Endodermal cell (in vitro differentiated cells): ENCODE measurements at regions not wholly inside any gene's neighbourhood (a gene's known extent, or its start where the extent isn't known, plus 50 kb on each side); places are given as distances from the start of the nearest gene placed in this dataset.
"Not testable (repeated sequence)": the region's sequence is repeated elsewhere in the genome, so short reads cannot be mapped to it uniquely, and the experiment has no call there.

Source experiments
- DNase-seq: peaks from one replicate; pipeline ENCODE4 v3.0.0-alpha.2; 2017
- H3K27ac ChIP-seq: 2 replicates; pipeline ENCODE4 v1.5.1; 2013; ENCODE audit warnings: mild to moderate bottlenecking, low read depth, low read length, moderate library complexity
- H3K27me3 ChIP-seq: 2 replicates; pipeline ENCODE4 v1.6.1; 2013; ENCODE audit warnings: mild to moderate bottlenecking, low read length, moderate library complexity; ENCODE audit not compliant: insufficient read depth, control insufficient read depth, poor library complexity, severe bottlenecking
- H3K36me3 ChIP-seq: 2 replicates; pipeline ENCODE4 v1.7.0; 2013; ENCODE audit warnings: mild to moderate bottlenecking, low read length, moderate library complexity; ENCODE audit not compliant: control insufficient read depth, insufficient read depth
- H3K4me1 ChIP-seq: one replicate; pipeline ENCODE4 v1.7.0; 2013; ENCODE audit warnings: low read length; ENCODE audit not compliant: control insufficient read depth, insufficient read depth
- H3K4me3 ChIP-seq: 2 replicates; pipeline ENCODE4 v1.5.1; 2013; ENCODE audit warnings: mild to moderate bottlenecking, low read length, moderate library complexity
- H3K9ac ChIP-seq: 2 replicates; pipeline ENCODE4 v1.6.1; 2013; ENCODE audit warnings: mild to moderate bottlenecking, low read length, moderate library complexity; ENCODE audit not compliant: poor library complexity, severe bottlenecking; ENCODE audit errors: extremely low read depth
- H3K9me3 ChIP-seq: 2 replicates; pipeline ENCODE4 v1.6.1; 2013; ENCODE audit warnings: mild to moderate bottlenecking, low read length, moderate library complexity; ENCODE audit not compliant: control insufficient read depth
- H3K27ac Mint-ChIP-seq: 2 replicates; pipeline ENCODE4 v1.8.0; 2020; ENCODE audit warnings: mixed read lengths
- H3K27me3 Mint-ChIP-seq: 2 replicates; pipeline ENCODE4 v1.8.0; 2021; ENCODE audit warnings: mild to moderate bottlenecking, mixed read lengths; ENCODE audit not compliant: insufficient read depth
- H3K36me3 Mint-ChIP-seq: 2 replicates; pipeline ENCODE4 v1.8.0; 2020; ENCODE audit warnings: low read depth, mixed read lengths
- H3K4me1 Mint-ChIP-seq: 2 replicates; pipeline ENCODE4 v1.8.0; 2020; ENCODE audit warnings: mixed read lengths
- H3K4me3 Mint-ChIP-seq: 2 replicates; pipeline ENCODE4 v1.8.0; 2020; ENCODE audit warnings: mild to moderate bottlenecking, moderate library complexity, mixed read lengths
- H3K9me3 Mint-ChIP-seq: 2 replicates; pipeline ENCODE4 v1.8.0; 2020; ENCODE audit warnings: mild to moderate bottlenecking, mixed read lengths
- WGBS, 2 experiments: methylation state at CpG; one replicate each; pipeline versions ENCODE4 v1.1.5 to v1.1.7; 2013; ENCODE audit warnings: missing lambda C conversion rate in 2 of 2, mixed read lengths in 1 of 2; ENCODE audit not compliant: insufficient coverage in 1 of 2, insufficient read length in 1 of 2; 5-methylcytosine and 5-hydroxymethylcytosine counted together
- TF ChIP-seq, protein P1 (sequence below): fragments of 200-600 bp; sonication (generic); conservative IDR thresholded peaks from 2 replicates; pipeline ENCODE4 v1.5.0; 2021; ENCODE audit warnings: antibody characterized with exemption, mild to moderate bottlenecking

DNA sequence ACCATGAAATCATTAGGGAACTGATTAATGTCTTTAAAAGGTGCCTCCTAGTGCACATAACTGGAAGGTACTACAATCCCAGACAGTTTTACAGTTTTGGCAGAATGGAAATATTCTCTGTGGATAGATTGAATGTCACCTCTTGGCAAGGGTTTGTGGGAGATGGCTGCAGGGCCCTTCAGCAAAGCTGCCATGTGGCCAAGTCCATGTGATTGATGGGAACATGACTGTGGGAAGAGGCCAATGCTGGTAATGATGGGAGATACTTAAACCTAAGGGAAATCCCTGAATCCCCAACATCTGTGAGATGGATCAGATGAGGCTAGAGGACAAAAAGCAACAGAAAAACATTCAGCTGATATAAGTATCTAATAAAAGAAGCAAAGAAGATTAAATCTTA, 493.7 kb downstream of the MAGEE1 start:
- Histone ChIP-seq H3K4me3 (no peak overlapping the region), H3K4me1 (no peaks in the 10 kb centered on the region), H3K9ac (no peak overlapping the region), H3K9me3 (no peaks in the 10 kb centered on the region), H3K27ac (no peak overlapping the region), H3K36me3 (no peaks in the 10 kb centered on the region), H3K27me3 (no peaks in the 10 kb centered on the region)
- no peak overlapping the region for H3K27ac Mint-ChIP-seq
- DNase-seq, result no peak
- H3K9me3 Mint-ChIP-seq, result peaks cover 40% of the 10 kb centered on the region
- H3K4me1 Mint-ChIP-seq, result no peaks in the 10 kb centered on the region
- H3K4me3 Mint-ChIP-seq, result no peak overlapping the region
- TF ChIP-seq, protein P1, sequence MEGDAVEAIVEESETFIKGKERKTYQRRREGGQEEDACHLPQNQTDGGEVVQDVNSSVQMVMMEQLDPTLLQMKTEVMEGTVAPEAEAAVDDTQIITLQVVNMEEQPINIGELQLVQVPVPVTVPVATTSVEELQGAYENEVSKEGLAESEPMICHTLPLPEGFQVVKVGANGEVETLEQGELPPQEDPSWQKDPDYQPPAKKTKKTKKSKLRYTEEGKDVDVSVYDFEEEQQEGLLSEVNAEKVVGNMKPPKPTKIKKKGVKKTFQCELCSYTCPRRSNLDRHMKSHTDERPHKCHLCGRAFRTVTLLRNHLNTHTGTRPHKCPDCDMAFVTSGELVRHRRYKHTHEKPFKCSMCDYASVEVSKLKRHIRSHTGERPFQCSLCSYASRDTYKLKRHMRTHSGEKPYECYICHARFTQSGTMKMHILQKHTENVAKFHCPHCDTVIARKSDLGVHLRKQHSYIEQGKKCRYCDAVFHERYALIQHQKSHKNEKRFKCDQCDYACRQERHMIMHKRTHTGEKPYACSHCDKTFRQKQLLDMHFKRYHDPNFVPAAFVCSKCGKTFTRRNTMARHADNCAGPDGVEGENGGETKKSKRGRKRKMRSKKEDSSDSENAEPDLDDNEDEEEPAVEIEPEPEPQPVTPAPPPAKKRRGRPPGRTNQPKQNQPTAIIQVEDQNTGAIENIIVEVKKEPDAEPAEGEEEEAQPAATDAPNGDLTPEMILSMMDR, result no peak
- H3K27me3 Mint-ChIP-seq, result no peaks in the 10 kb centered on the region
- no peaks in the 10 kb centered on the region for H3K36me3 Mint-ChIP-seq

DNA sequence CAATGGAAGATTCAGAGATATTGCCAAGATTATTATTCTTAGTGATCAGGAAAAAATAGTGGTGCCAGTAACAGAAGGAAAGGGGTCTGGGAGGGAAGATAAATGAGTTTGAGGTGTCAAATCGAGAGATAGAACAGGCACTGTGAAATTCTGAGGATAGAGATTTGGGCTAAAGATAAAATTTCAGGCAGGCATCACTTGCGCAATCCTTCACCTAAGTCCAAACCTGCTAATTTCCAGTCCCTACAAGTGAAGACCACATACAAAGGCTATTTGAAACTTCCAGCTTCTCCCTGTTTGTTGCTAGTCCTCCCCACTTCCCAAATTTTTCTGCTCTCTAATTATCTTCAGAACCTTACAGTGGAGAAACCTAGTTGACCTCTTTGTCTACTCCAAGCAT, 494.6 kb downstream of the MAGEE1 start:
- Histone ChIP-seq H3K4me3 (no peak overlapping the region), H3K9me3 (no peaks in the 10 kb centered on the region), H3K27me3 (no peaks in the 10 kb centered on the region), H3K27ac (no peak overlapping the region), H3K36me3 (no peaks in the 10 kb centered on the region), H3K9ac (no peak overlapping the region), H3K4me1 (no peaks in the 10 kb centered on the region)
- no peak overlapping the region for H3K4me3 Mint-ChIP-seq
- H3K9me3 Mint-ChIP-seq, result peaks cover 48% of the 10 kb centered on the region
- H3K4me1 Mint-ChIP-seq, result no peaks in the 10 kb centered on the region
- WGBS, 2 experiments, result 90% methylated on average over 2 of the region's 2 CpGs; no CpG with 5 or more reads in 1 of the 2 experiments
- no peak for DNase-seq
- no peak overlapping the region for H3K27ac Mint-ChIP-seq
- TF ChIP-seq, protein P1, result no peak
- H3K36me3 Mint-ChIP-seq, result no peaks in the 10 kb centered on the region
- H3K27me3 Mint-ChIP-seq, result no peaks in the 10 kb centered on the region

DNA sequence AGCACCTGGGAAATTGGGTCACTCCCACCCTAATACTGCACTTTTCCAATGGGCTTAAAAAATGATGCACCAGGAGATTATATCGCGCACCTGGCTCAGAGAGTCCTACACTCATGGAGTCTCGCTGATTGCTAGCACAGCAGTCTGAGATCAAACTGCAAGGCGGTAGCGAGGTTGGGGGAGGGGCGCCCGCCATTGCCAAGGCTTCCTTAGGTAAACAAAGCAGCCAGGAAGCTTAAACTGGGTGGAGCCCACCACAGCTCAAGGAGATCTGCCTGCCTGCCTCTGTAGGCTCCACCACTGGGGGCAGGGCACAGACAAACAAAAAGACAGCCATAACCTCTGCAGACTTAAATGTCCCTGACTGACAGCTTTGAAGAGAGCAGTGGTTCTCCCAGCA, 497.1 kb downstream of the MAGEE1 start:
- not testable (repeated sequence) for H3K27me3 Mint-ChIP-seq, H3K4me3 ChIP-seq, H3K27ac ChIP-seq, H3K9me3 ChIP-seq, H3K36me3 ChIP-seq, H3K4me1 Mint-ChIP-seq, H3K27me3 ChIP-seq, H3K4me3 Mint-ChIP-seq, H3K27ac Mint-ChIP-seq, H3K4me1 ChIP-seq, H3K36me3 Mint-ChIP-seq, H3K9ac ChIP-seq
- WGBS, 2 experiments, result 68% methylated on average over 7 of the region's 7 CpGs; no CpG with 5 or more reads in 1 of the 2 experiments
- DNase-seq, result peak; percentile 68
- TF ChIP-seq, protein P1, result peak; percentile 16
- H3K9me3 Mint-ChIP-seq, result peaks cover 67% of the 10 kb centered on the region
